GM12878 (cell line): ENCODE measurements at regions not wholly inside any gene's neighbourhood (a gene's known extent, or its start where the extent isn't known, plus 50 kb on each side); places are given as distances from the start of the nearest gene placed in this dataset.

Experiments
- ATAC-seq: fragments of 200-7000 bp; cut with Tn5 transposase; 3 replicates; pipeline ENCODE4 v1.9.1; 2020; ENCODE audit warnings: mild to moderate bottlenecking, moderate library complexity
- BruUV-seq: library from RNA; stranded (reverse); fragments of 400-500 nt; replicated peaks from 2 replicates; lab custom pipeline; 2021; lab: Mats Ljungman, UMichigan
- CTCF ChIA-PET: fragments of 300-600 bp; sonication (Branson Sonifier 250); formaldehyde crosslinking; extraction: SDS; loops from one replicate; lab custom pipeline; 2021; ENCODE audit warnings: inconsistent platforms; lab: Yijun Ruan, JAX
- POLR2A ChIA-PET: fragments of 350-600 bp; formaldehyde crosslinking; extraction: SDS; loops from one replicate; lab custom pipeline; 2021; ENCODE audit warnings: inconsistent platforms; lab: Charles Lee
- RAD21 ChIA-PET: fragments of 300-600 bp; sonication (Branson Sonifier 250); formaldehyde crosslinking; loops from one replicate; lab custom pipeline; 2023; ENCODE audit warnings: antibody characterized with exemption; ENCODE audit not compliant: unreplicated experiment; lab: Charles Lee
- SMC1A ChIA-PET: fragments of 300-600 bp; sonication (Branson Sonifier 250); formaldehyde crosslinking; loops from one replicate; lab custom pipeline; 2023; ENCODE audit not compliant: unreplicated experiment, uncharacterized antibody; lab: Charles Lee
- DNase-seq: peaks from one replicate; pipeline ENCODE4 v3.0.0-alpha.2; 2011; ENCODE audit warnings: low read depth, low spot score
- FAIRE-seq: peaks from 3 replicates; lab custom pipeline; 2011; peaks lifted over from hg19 to GRCh38; lab: Jason Lieb, UNC
- H2AFZ ChIP-seq: 2 replicates; pipeline ENCODE4 v1.6.0; 2011; ENCODE audit warnings: low read depth, low read length, control low read depth; ENCODE audit not compliant: control insufficient read depth
- H3K27ac ChIP-seq: 2 replicates; pipeline ENCODE4 v1.5.1; 2011; ENCODE audit warnings: control low read depth; ENCODE audit not compliant: control insufficient read depth, insufficient read depth
- H3K27me3 ChIP-seq, 2 experiments: replicated peaks in 1 of 2; 2 replicates each; pipeline versions ENCODE4 v1.6.0 to v1.6.1; 2011; ENCODE audit warnings: low read length in 1 of 2; ENCODE audit not compliant: control insufficient read depth in 2 of 2, insufficient read depth in 2 of 2
- H3K36me3 ChIP-seq, 2 experiments: 2 replicates each; pipeline ENCODE4 v1.5.1; 2011; ENCODE audit warnings: low read length in 1 of 2; ENCODE audit not compliant: control insufficient read depth in 2 of 2, insufficient read depth in 2 of 2
- H3K4me1 ChIP-seq: 2 replicates; pipeline ENCODE4 v1.6.1; 2011; ENCODE audit warnings: mild to moderate bottlenecking, low read length, moderate library complexity, mixed read lengths; ENCODE audit not compliant: control insufficient read depth, insufficient read depth
- H3K4me2 ChIP-seq: 2 replicates; pipeline ENCODE4 v1.6.0; 2011; ENCODE audit warnings: control low read depth; ENCODE audit not compliant: control insufficient read depth, insufficient read depth
- H3K4me3 ChIP-seq: fragments of 200-600 bp; sonication (generic); 2 replicates; pipeline ENCODE4 v1.5.1; 2016
- H3K79me2 ChIP-seq: 2 replicates; pipeline ENCODE4 v1.6.0; 2011; ENCODE audit warnings: low read length; ENCODE audit not compliant: control insufficient read depth, insufficient read depth
- H3K9ac ChIP-seq: 2 replicates; pipeline ENCODE4 v1.8.0; 2011; ENCODE audit warnings: low read length, control low read depth, mixed read lengths; ENCODE audit not compliant: control insufficient read depth, insufficient read depth
- H3K9me3 ChIP-seq: replicated peaks from 3 replicates; pipeline ENCODE4 v1.5.1; 2011; ENCODE audit warnings: mild to moderate bottlenecking, low read length; ENCODE audit not compliant: control insufficient read depth, insufficient read depth
- H4K20me1 ChIP-seq: 2 replicates; pipeline ENCODE4 v1.6.0; 2011; ENCODE audit not compliant: control insufficient read depth, insufficient read depth
- BHLHE40 ChIP-seq, 2 experiments: fragments of 450-650 bp in 1 of 2; IDR thresholded peaks; 2 replicates each; pipeline ENCODE4 v1.6.1; 2011 to 2017; ENCODE audit warnings: low read depth in 2 of 2, borderline replicate concordance in 1 of 2, improper control_type of control experiment in 1 of 2, low read length in 1 of 2, mild to moderate bottlenecking in 1 of 2
- CBX3 ChIP-seq: fragments of 200-600 bp; sonication (generic); IDR thresholded peaks from 2 replicates; pipeline ENCODE4 v1.6.1; 2016; ENCODE audit warnings: low read depth, borderline replicate concordance
- EGR1 ChIP-seq, 2 experiments: IDR thresholded peaks; 1 replicate in 1 of 2; 2 replicates in 1 of 2; pipeline ENCODE4 v1.6.1; 2011 to 2012; ENCODE audit warnings: low read depth in 2 of 2, low read length in 2 of 2, borderline replicate concordance in 1 of 2, mild to moderate bottlenecking in 1 of 2, moderate library complexity in 1 of 2
- HDAC6 ChIP-seq: fragments of 200-600 bp; sonication (generic); IDR thresholded peaks from one replicate; pipeline ENCODE4 v1.8.0; 2017; ENCODE audit warnings: antibody characterized with exemption; ENCODE audit not compliant: unreplicated experiment
- POU2F2 ChIP-seq: IDR thresholded peaks from 3 replicates; pipeline ENCODE4 v1.6.1; 2011; ENCODE audit warnings: low read depth, mild to moderate bottlenecking, low read length, borderline replicate concordance
- RBBP5 ChIP-seq: fragments of 200-600 bp; sonication (generic); conservative IDR thresholded peaks from 2 replicates; pipeline ENCODE4 v1.6.1; 2016
- RUNX3 ChIP-seq: IDR thresholded peaks from 2 replicates; pipeline ENCODE4 v1.6.1; 2012; ENCODE audit warnings: low read length, inconsistent platforms
- SMARCA5 ChIP-seq: fragments of 450-650 bp; IDR thresholded peaks from 2 replicates; pipeline ENCODE4 v1.6.1; 2017; ENCODE audit warnings: mild to moderate bottlenecking
- SREBF2 ChIP-seq: IDR thresholded peaks from 2 replicates; pipeline ENCODE4 v1.6.1; 2012; ENCODE audit warnings: mild to moderate bottlenecking, low read length
- SRF ChIP-seq, 2 experiments: IDR thresholded peaks; 2 replicates each; pipeline ENCODE4 v1.6.1; 2011; ENCODE audit warnings: low read depth in 2 of 2, low read length in 2 of 2, mild to moderate bottlenecking in 1 of 2, moderate library complexity in 1 of 2
- STAT3 ChIP-seq: IDR thresholded peaks from 2 replicates; pipeline ENCODE4 v1.6.1; 2011; ENCODE audit warnings: low read depth, low read length, improper control_type of control experiment
- ZBED1 ChIP-seq: IDR thresholded peaks from 2 replicates; pipeline ENCODE4 v1.6.1; 2016; ENCODE audit warnings: borderline replicate concordance
- ZBTB40 ChIP-seq: fragments of 450-650 bp; IDR thresholded peaks from 2 replicates; pipeline ENCODE4 v1.6.1; 2016; ENCODE audit warnings: mild to moderate bottlenecking, moderate library complexity, borderline replicate concordance
- WGBS: methylation state at CpG from one replicate; pipeline ENCODE4 v1.1.6; 2016; ENCODE audit warnings: low lambda C conversion rate; ENCODE audit not compliant: insufficient replicate concordance, insufficient coverage; ENCODE audit errors: missing lambda C conversion rate; 5-methylcytosine and 5-hydroxymethylcytosine counted together
- in situ Hi-C: fragments of 300-500 bp; cut with MboI; formaldehyde crosslinking; loops from 9 replicates; pipeline ENCODE4 v1.14.3; 2018; ENCODE audit warnings: mixed read lengths
- intact Hi-C: fragments of 100-400 bp; cut with micrococcal nuclease; formaldehyde crosslinking; loops from one replicate; pipeline ENCODE4 v1.14.2; 2022; ENCODE audit not compliant: unreplicated experiment

DNA sequence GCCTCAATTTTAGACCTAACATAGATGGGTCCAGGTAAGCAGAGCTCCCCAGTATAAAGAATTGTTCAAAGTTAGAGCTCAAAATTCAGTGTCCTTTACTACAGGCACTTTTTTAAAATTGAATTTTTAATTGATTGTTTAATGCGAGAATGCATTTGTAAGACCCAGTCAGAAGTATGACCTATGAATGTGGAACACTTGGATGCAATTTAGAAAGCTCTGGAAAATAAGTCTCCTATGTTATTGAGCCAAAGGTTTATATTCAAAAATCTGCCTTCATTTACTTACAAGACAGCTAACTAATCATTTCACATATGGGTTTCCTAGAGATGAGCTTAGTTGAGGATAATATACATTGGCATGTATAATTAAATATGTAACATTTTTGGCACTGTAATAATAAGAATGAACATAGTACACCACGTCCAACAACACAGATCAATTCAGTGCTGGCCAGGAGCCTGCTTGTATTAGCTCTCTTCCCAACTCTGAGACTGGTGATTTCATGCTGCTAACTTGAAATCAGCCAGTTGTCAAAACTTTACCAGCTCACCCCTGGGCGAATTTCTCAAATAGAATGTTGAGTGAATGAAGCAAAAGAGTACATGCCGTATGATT, 197.2 kb upstream of the NPY2R start:
- no peak overlapping the region for H3K27ac ChIP-seq
- H3K4me2 ChIP-seq: no peak overlapping the region
- H3K4me3 ChIP-seq: no peak overlapping the region
- DNase-seq: no peak
- no peak overlapping the region for H3K9ac ChIP-seq
- in situ Hi-C loops (no loop called here), intact Hi-C loops (no loop called here)
- H4K20me1 ChIP-seq: no peaks in the 10 kb centered on the region
- FAIRE-seq: no peak
- ChIA-PET SMC1A (interaction anchor here (1.0 kb wide), 1 partner anchor 152 kb away, joined by 3 read pairs; no protein-coding TSS in a partner anchor), CTCF (no interaction called here), POLR2A (no interaction called here), RAD21 (no interaction called here)
- H2AFZ ChIP-seq: no peak overlapping the region
- peaks cover 0 to 2% of the 10 kb centered on the region in 2 experiments; a peak in 1 of 4 replicates for H3K27me3 ChIP-seq
- no peak for TF ChIP-seq SMARCA5
- no peak for TF ChIP-seq SREBF2
- TF ChIP-seq BHLHE40 (IDR thresholded peaks at IDR 0.05; ENCODE audit: borderline replicate concordance in 1 of 2, low read depth in 2 of 2, low read length in 1 of 2): no peak
- TF ChIP-seq HDAC6: no peak
- no peak for TF ChIP-seq POU2F2
- TF ChIP-seq EGR1 (IDR thresholded peaks at IDR 0.05; ENCODE audit: borderline replicate concordance in 1 of 2, low read depth in 2 of 2, low read length in 2 of 2): no peak
- TF ChIP-seq RBBP5: no peak
- no peak for TF ChIP-seq CBX3
- no peak for TF ChIP-seq ZBED1
- H3K36me3 ChIP-seq: no peaks in the 10 kb centered on the region
- no peak for ATAC-seq
- H3K79me2 ChIP-seq: no peaks in the 10 kb centered on the region
- H3K4me1 ChIP-seq: no peaks in the 10 kb centered on the region
- WGBS: 40% methylated on average over 4 of the region's 4 CpGs
- no peaks in the 10 kb centered on the region for H3K9me3 ChIP-seq
- BruUV-seq: no TSS peak

DNA sequence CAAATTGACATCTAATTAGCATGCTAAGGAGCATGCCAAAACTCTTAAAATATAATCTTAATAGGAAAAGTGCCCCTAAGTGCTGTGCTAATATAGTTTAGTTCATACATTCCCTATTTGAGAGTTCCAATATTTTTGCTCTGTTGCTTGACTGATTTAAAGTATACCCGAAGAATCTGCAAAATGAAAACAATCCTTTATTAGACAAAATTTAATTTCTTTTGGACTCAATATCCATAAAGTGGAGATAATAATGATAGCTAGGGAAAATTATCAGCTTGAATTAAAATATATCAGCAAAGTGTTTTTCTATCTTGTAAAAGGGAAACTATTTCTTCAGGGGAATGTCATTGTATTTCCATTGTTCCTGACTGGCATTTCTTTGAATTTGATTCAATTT, 196.0 kb upstream of the NPY2R start:
- no peaks in the 10 kb centered on the region for H3K4me1 ChIP-seq
- BruUV-seq: no TSS peak
- no peak overlapping the region for H3K27ac ChIP-seq
- no peak overlapping the region for H3K4me2 ChIP-seq
- RAD21 ChIA-PET: no interaction called here
- no peak overlapping the region for H3K4me3 ChIP-seq
- H3K79me2 ChIP-seq: no peaks in the 10 kb centered on the region
- no peaks in the 10 kb centered on the region for H3K9me3 ChIP-seq
- DNase-seq: no peak
- SMC1A ChIA-PET: interaction anchor here (1.0 kb wide), 1 partner anchor 153 kb away, joined by 3 read pairs; no protein-coding TSS in a partner anchor
- H3K27me3 ChIP-seq: peaks cover 0 to 2% of the 10 kb centered on the region in 2 experiments; a peak in 2 of 4 replicates
- in situ Hi-C loops (no loop called here), intact Hi-C loops (no loop called here)
- no peak for ATAC-seq
- WGBS: 0% methylated on average over 1 of the region's 1 CpG
- H3K9ac ChIP-seq: no peak overlapping the region
- POLR2A ChIA-PET: no interaction called here
- H2AFZ ChIP-seq: no peak overlapping the region
- H4K20me1 ChIP-seq: no peaks in the 10 kb centered on the region
- no peaks in the 10 kb centered on the region for H3K36me3 ChIP-seq
- no peak for FAIRE-seq
- CTCF ChIA-PET: no interaction called here
- no peak for TF ChIP-seq ZBTB40
- no peak for TF ChIP-seq SRF (IDR thresholded peaks at IDR 0.05; ENCODE audit: low read depth in 2 of 2, low read length in 2 of 2)
- TF ChIP-seq RUNX3: no peak
- no peak for TF ChIP-seq STAT3
